Stimulated activated naive CD8-positive, alpha-beta T cell treated with anti-CD3 and anti-CD28 coated beads, Interleukin-15, amount 100 ng/mL, for 72 hours (primary cell): ENCODE measurements at regions not wholly inside any gene's neighbourhood (a gene's known extent, or its start where the extent isn't known, plus 50 kb on each side); places are given as distances from the start of the nearest gene placed in this dataset.
"Not testable (repeated sequence)": the region's sequence is repeated elsewhere in the genome, so short reads cannot be mapped to it uniquely, and the experiment has no call there.

ENCODE experiments used
- ATAC-seq: fragments of 150-1000 bp; cut with Tn5 transposase; 2 replicates; pipeline ENCODE4 v1.10.0; 2021; ENCODE audit warnings: mild to moderate bottlenecking, moderate library complexity
- DNase-seq, 2 donors: peaks; one replicate each; pipeline ENCODE4 v3.0.0; 2021 to 2022
- H3K27ac Mint-ChIP-seq, 2 donors: one replicate each; pipeline ENCODE4 v1.8.0; 2022; ENCODE audit warnings: mild to moderate bottlenecking in 2 of 2, mixed read lengths in 2 of 2, moderate library complexity in 2 of 2
- H3K27me3 Mint-ChIP-seq: one replicate; pipeline ENCODE4 v1.8.0; 2022; ENCODE audit warnings: mixed read lengths
- H3K4me1 Mint-ChIP-seq: one replicate; pipeline ENCODE4 v1.8.0; 2022; ENCODE audit warnings: mild to moderate bottlenecking, mixed read lengths
- H3K4me3 Mint-ChIP-seq, 2 donors: one replicate each; pipeline ENCODE4 v1.8.0; 2022; ENCODE audit warnings: mild to moderate bottlenecking in 2 of 2, mixed read lengths in 2 of 2, moderate library complexity in 1 of 2
- H3K9me3 Mint-ChIP-seq, 2 donors: one replicate each; pipeline ENCODE4 v1.8.0; 2022; ENCODE audit warnings: mixed read lengths in 2 of 2

- no peak overlapping the region for H3K27ac Mint-ChIP-seq
- H3K4me3 Mint-ChIP-seq = no peak overlapping the region
- H3K9me3 Mint-ChIP-seq = no peaks in the 10 kb centered on the region
- DNase-seq (no peak), ATAC-seq (no peak)
- H3K4me1 Mint-ChIP-seq = no peaks in the 10 kb centered on the region
- peaks cover 36% of the 10 kb centered on the region for H3K27me3 Mint-ChIP-seq
Measured at GRCh38 chr3:11898611-11899325, 52.1 kb upstream of the TAMM41 start.

- H3K4me1 Mint-ChIP-seq, H3K4me3 Mint-ChIP-seq, DNase-seq, H3K27ac Mint-ChIP-seq, ATAC-seq, H3K9me3 Mint-ChIP-seq: not testable (repeated sequence)
- H3K27me3 Mint-ChIP-seq = peaks cover 30% of the 10 kb centered on the region
Measured at GRCh38 chr3:11899389-11899788, 52.7 kb upstream of the TAMM41 start.

GRCh38 chr3:11899826-11900225, 53.1 kb upstream of the TAMM41 start:
- H3K27ac Mint-ChIP-seq = no peak overlapping the region

GRCh38 chr3:11900824-11901223, 54.1 kb upstream of the TAMM41 start:
- Mint-ChIP-seq H3K4me3 (no peak overlapping the region), H3K27me3 (peaks cover 26% of the 10 kb centered on the region), H3K9me3 (no peaks in the 10 kb centered on the region), H3K4me1 (no peaks in the 10 kb centered on the region), H3K27ac (no peak overlapping the region)
- DNase-seq = no peak
- ATAC-seq = no peak

More at GRCh38 chr3:11899826-11900225, 53.1 kb upstream of the TAMM41 start:
- no peak overlapping the region for H3K4me3 Mint-ChIP-seq
- no peaks in the 10 kb centered on the region for H3K9me3 Mint-ChIP-seq
- ATAC-seq = no peak
- H3K4me1 Mint-ChIP-seq = no peaks in the 10 kb centered on the region
- peaks cover 26% of the 10 kb centered on the region for H3K27me3 Mint-ChIP-seq
- no peak for DNase-seq

- Mint-ChIP-seq H3K27me3 (peaks cover 21% of the 10 kb centered on the region), H3K4me3 (no peak overlapping the region), H3K27ac (no peak overlapping the region), H3K9me3 (no peaks in the 10 kb centered on the region), H3K4me1 (no peaks in the 10 kb centered on the region)
- ATAC-seq = no peak
- no peak for DNase-seq
Measured at GRCh38 chr3:11901286-11901875, 54.7 kb upstream of the TAMM41 start.

GRCh38 chr3:11903047-11903446, 56.4 kb upstream of the TAMM41 start:
- Mint-ChIP-seq H3K4me1 (no peaks in the 10 kb centered on the region), H3K27ac (no peak overlapping the region), H3K9me3 (no peaks in the 10 kb centered on the region), H3K27me3 (peaks cover 8% of the 10 kb centered on the region), H3K4me3 (no peak overlapping the region)
- ATAC-seq = no peak
- DNase-seq = no peak

- ATAC-seq (no peak), DNase-seq (no peak)
- Mint-ChIP-seq H3K4me1 (no peaks in the 10 kb centered on the region), H3K4me3 (no peak overlapping the region), H3K9me3 (no peaks in the 10 kb centered on the region), H3K27me3 (peaks cover 4% of the 10 kb centered on the region), H3K27ac (no peak overlapping the region)
Measured at GRCh38 chr3:11903447-11903846, 56.8 kb upstream of the TAMM41 start.

GRCh38 chr3:11904157-11904556, 57.5 kb upstream of the TAMM41 start:
- H3K27ac Mint-ChIP-seq = no peak overlapping the region
- H3K4me1 Mint-ChIP-seq = no peaks in the 10 kb centered on the region
- no peaks in the 10 kb centered on the region for H3K27me3 Mint-ChIP-seq
- no peak overlapping the region for H3K4me3 Mint-ChIP-seq
- no peaks in the 10 kb centered on the region for H3K9me3 Mint-ChIP-seq
- no peak for DNase-seq
- ATAC-seq = no peak

- no peak overlapping the region for H3K4me3 Mint-ChIP-seq
- no peaks in the 10 kb centered on the region for H3K27me3 Mint-ChIP-seq
- DNase-seq (no peak), ATAC-seq (no peak)
- H3K27ac Mint-ChIP-seq = no peak overlapping the region
- no peaks in the 10 kb centered on the region for H3K4me1 Mint-ChIP-seq
- no peaks in the 10 kb centered on the region for H3K9me3 Mint-ChIP-seq
Measured at GRCh38 chr3:11906407-11906806, 59.7 kb upstream of the TAMM41 start.

- H3K4me3 Mint-ChIP-seq = no peak overlapping the region
- no peaks in the 10 kb centered on the region for H3K9me3 Mint-ChIP-seq
- H3K27me3 Mint-ChIP-seq = no peaks in the 10 kb centered on the region
- no peak for ATAC-seq
- H3K27ac Mint-ChIP-seq = no peak overlapping the region
- H3K4me1 Mint-ChIP-seq = no peaks in the 10 kb centered on the region
- DNase-seq = no peak
Measured at GRCh38 chr3:11907667-11908660, 61.3 kb upstream of the TAMM41 start.

- Mint-ChIP-seq H3K9me3 (no peaks in the 10 kb centered on the region), H3K27me3 (no peaks in the 10 kb centered on the region), H3K4me1 (no peaks in the 10 kb centered on the region), H3K4me3 (no peak overlapping the region), H3K27ac (no peak overlapping the region)
- ATAC-seq (no peak), DNase-seq (no peak)
Measured at GRCh38 chr3:11908981-11909698, 62.5 kb upstream of the TAMM41 start.

GRCh38 chr3:11909726-11910125, 63.0 kb upstream of the TAMM41 start:
- H3K9me3 Mint-ChIP-seq = no peaks in the 10 kb centered on the region
- no peaks in the 10 kb centered on the region for H3K4me1 Mint-ChIP-seq
- ATAC-seq (no peak), DNase-seq (no peak)
- H3K27me3 Mint-ChIP-seq = no peaks in the 10 kb centered on the region
- no peak overlapping the region for H3K27ac Mint-ChIP-seq
- H3K4me3 Mint-ChIP-seq = no peak overlapping the region

GRCh38 chr3:11910216-11910930, 63.7 kb upstream of the TAMM41 start:
- not testable (repeated sequence) for H3K9me3 Mint-ChIP-seq, H3K4me3 Mint-ChIP-seq, ATAC-seq, DNase-seq, H3K27ac Mint-ChIP-seq, H3K27me3 Mint-ChIP-seq, H3K4me1 Mint-ChIP-seq

- Mint-ChIP-seq H3K4me1 (no peaks in the 10 kb centered on the region), H3K27me3 (no peaks in the 10 kb centered on the region), H3K27ac (no peak overlapping the region), H3K4me3 (no peak overlapping the region), H3K9me3 (no peaks in the 10 kb centered on the region)
- ATAC-seq = no peak
- no peak for DNase-seq
Measured at GRCh38 chr3:11910971-11911531, 64.4 kb upstream of the TAMM41 start.
